H9 (cell line): ENCODE measurements at regions not wholly inside any gene's neighbourhood (a gene's known extent, or its start where the extent isn't known, plus 50 kb on each side); places are given as distances from the start of the nearest gene placed in this dataset.

Experiments used
- DNase-seq: peaks from one replicate; pipeline ENCODE4 v3.0.0-alpha.2; 2017
- H2AFZ ChIP-seq: one replicate; pipeline ENCODE4 v1.6.1; 2013; ENCODE audit warnings: mild to moderate bottlenecking, low read length, control low read depth, moderate library complexity
- H2AK5ac ChIP-seq: 2 replicates; pipeline ENCODE4 v1.6.1; 2013; ENCODE audit warnings: low read length, control low read depth, mixed read lengths; ENCODE audit not compliant: insufficient read length
- H2BK120ac ChIP-seq: one replicate; pipeline ENCODE4 v1.6.1; 2013; ENCODE audit warnings: low read depth, mild to moderate bottlenecking, low read length, control low read depth, inconsistent platforms; ENCODE audit not compliant: poor library complexity, severe bottlenecking
- H2BK12ac ChIP-seq: 2 replicates; pipeline ENCODE4 v1.6.1; 2013; ENCODE audit warnings: low read length, control low read depth, mixed read lengths, low read depth; ENCODE audit not compliant: insufficient read length
- H2BK15ac ChIP-seq: 2 replicates; pipeline ENCODE4 v1.6.1; 2013; ENCODE audit warnings: low read depth, low read length, control low read depth
- H2BK20ac ChIP-seq: one replicate; pipeline ENCODE4 v1.6.1; 2013; ENCODE audit warnings: low read depth, mild to moderate bottlenecking, low read length, control low read depth, inconsistent platforms; ENCODE audit not compliant: poor library complexity, severe bottlenecking
- H2BK5ac ChIP-seq: 2 replicates; pipeline ENCODE4 v1.6.1; 2013; ENCODE audit warnings: low read length, control low read depth, mixed read lengths; ENCODE audit not compliant: insufficient read length
- H3K14ac ChIP-seq: 2 replicates; pipeline ENCODE4 v1.6.1; 2013; ENCODE audit warnings: low read length, control low read depth; ENCODE audit not compliant: insufficient read depth
- H3K18ac ChIP-seq: 2 replicates; pipeline ENCODE4 v1.6.1; 2013; ENCODE audit warnings: low read depth, mild to moderate bottlenecking, mixed read lengths, low read length, control low read depth; ENCODE audit not compliant: insufficient read length
- H3K23ac ChIP-seq: 2 replicates; pipeline ENCODE4 v1.6.1; 2013; ENCODE audit warnings: low read length, control low read depth, mixed read lengths, low read depth; ENCODE audit not compliant: insufficient read length
- H3K23me2 ChIP-seq: 2 replicates; pipeline ENCODE4 v1.6.1; 2013; ENCODE audit warnings: low read depth, mild to moderate bottlenecking, mixed read lengths, low read length, control low read depth; ENCODE audit not compliant: insufficient read length, poor library complexity, severe bottlenecking
- H3K27ac ChIP-seq: 2 replicates; pipeline ENCODE4 v1.5.1; 2013; ENCODE audit warnings: low read length, control low read depth, mixed read lengths, low read depth; ENCODE audit not compliant: insufficient read length
- H3K27me3 ChIP-seq: 2 replicates; pipeline ENCODE4 v1.6.1; 2013; ENCODE audit warnings: low read length, control low read depth, inconsistent platforms; ENCODE audit not compliant: insufficient read depth
- H3K4ac ChIP-seq: 2 replicates; pipeline ENCODE4 v1.6.1; 2013; ENCODE audit warnings: low read depth, mild to moderate bottlenecking, control low read depth, inconsistent platforms, low read length, moderate library complexity
- H3K4me1 ChIP-seq: 2 replicates; pipeline ENCODE4 v1.6.1; 2013; ENCODE audit warnings: low read length, control low read depth, inconsistent platforms; ENCODE audit not compliant: insufficient read depth
- H3K4me2 ChIP-seq: 2 replicates; pipeline ENCODE4 v1.6.1; 2013; ENCODE audit warnings: low read length, control low read depth, mixed read lengths; ENCODE audit not compliant: insufficient read length, insufficient read depth
- H3K56ac ChIP-seq: 2 replicates; pipeline ENCODE4 v1.6.1; 2013; ENCODE audit warnings: low read depth, mild to moderate bottlenecking, mixed read lengths, low read length, control low read depth; ENCODE audit not compliant: insufficient read length
- H3K79me1 ChIP-seq: 2 replicates; pipeline ENCODE4 v1.6.1; 2013; ENCODE audit warnings: low read depth, mild to moderate bottlenecking, moderate library complexity, low read length, control low read depth, inconsistent platforms; ENCODE audit not compliant: insufficient read depth, poor library complexity, severe bottlenecking
- H3K79me2 ChIP-seq: 2 replicates; pipeline ENCODE4 v1.6.1; 2013; ENCODE audit warnings: low read length, control low read depth, inconsistent platforms; ENCODE audit not compliant: insufficient read depth
- H3K9ac ChIP-seq: 2 replicates; pipeline ENCODE4 v1.6.1; 2013; ENCODE audit warnings: low read length, control low read depth, mixed read lengths; ENCODE audit not compliant: insufficient read length; ENCODE audit errors: extremely low read depth
- H3K9me3 ChIP-seq: one replicate; pipeline ENCODE4 v1.6.1; 2013; ENCODE audit warnings: low read depth, low read length, inconsistent platforms; ENCODE audit not compliant: control insufficient read depth
- H3T11ph ChIP-seq: one replicate; pipeline ENCODE4 v1.6.1; 2013; ENCODE audit warnings: mild to moderate bottlenecking, low read length, control low read depth, inconsistent platforms
- H4K20me1 ChIP-seq: one replicate; pipeline ENCODE4 v1.6.1; 2013; ENCODE audit not compliant: control insufficient read depth, insufficient read length, insufficient read depth
- H4K5ac ChIP-seq: 2 replicates; pipeline ENCODE4 v1.6.1; 2013; ENCODE audit warnings: low read depth, mild to moderate bottlenecking, mixed read lengths, low read length, control low read depth; ENCODE audit not compliant: insufficient read length
- H4K8ac ChIP-seq: replicated peaks from 2 replicates; pipeline ENCODE4 v1.6.1; 2013; ENCODE audit warnings: low read length, control low read depth, mixed read lengths, low read depth; ENCODE audit not compliant: insufficient read length
- H4K91ac ChIP-seq: 2 replicates; pipeline ENCODE4 v1.6.1; 2013; ENCODE audit warnings: low read depth, mild to moderate bottlenecking, moderate library complexity, mixed read lengths, low read length, control low read depth; ENCODE audit not compliant: insufficient read length
- H3K27ac Mint-ChIP-seq, 3 experiments: 2 replicates in 2 of 3; 3 replicates in 1 of 3; pipeline ENCODE4 v1.8.0; 2020 to 2021; ENCODE audit warnings: mixed read lengths in 3 of 3, mild to moderate bottlenecking in 1 of 3, moderate library complexity in 1 of 3
- H3K27me3 Mint-ChIP-seq: 2 replicates; pipeline ENCODE4 v1.8.0; 2021; ENCODE audit warnings: low read depth, mild to moderate bottlenecking, moderate library complexity, mixed read lengths
- H3K36me3 Mint-ChIP-seq, 3 experiments: 2 replicates in 2 of 3; 3 replicates in 1 of 3; pipeline ENCODE4 v1.8.0; 2020 to 2021; ENCODE audit warnings: low read depth in 3 of 3, mixed read lengths in 3 of 3; ENCODE audit not compliant: insufficient read depth in 1 of 3
- H3K4me1 Mint-ChIP-seq, 2 experiments: 2 replicates each; pipeline ENCODE4 v1.8.0; 2020; ENCODE audit warnings: mixed read lengths in 2 of 2
- H3K4me3 Mint-ChIP-seq, 2 experiments: 2 replicates in 1 of 2; 3 replicates in 1 of 2; pipeline ENCODE4 v1.8.0; 2020 to 2021; ENCODE audit warnings: mild to moderate bottlenecking in 2 of 2, mixed read lengths in 2 of 2, moderate library complexity in 1 of 2
- H3K9me3 Mint-ChIP-seq, 2 experiments: 2 replicates in 1 of 2; 3 replicates in 1 of 2; pipeline ENCODE4 v1.8.0; 2020; ENCODE audit warnings: mild to moderate bottlenecking in 2 of 2, mixed read lengths in 2 of 2, moderate library complexity in 1 of 2
- CTCF ChIP-seq: fragments of 200-600 bp; sonication (generic); conservative IDR thresholded peaks from 3 replicates; pipeline ENCODE4 v1.8.0; 2021; ENCODE audit warnings: antibody characterized with exemption, mild to moderate bottlenecking
- WGBS: extraction: QIAGEN DNeasy Blood & Tissue Kit; methylation state at CpG from one replicate; pipeline ENCODE4 v1.1.7; 2013; ENCODE audit warnings: missing lambda C conversion rate, low lambda C conversion rate, mixed read lengths; ENCODE audit not compliant: insufficient read length; ENCODE audit errors: extremely low coverage; 5-methylcytosine and 5-hydroxymethylcytosine counted together

GRCh38 chr13:112158961-112159360 is 92.0 kb downstream of the SOX1 start:
- H3T11ph ChIP-seq = no peak overlapping the region
- H3K4me2 ChIP-seq = peak overlapping the region; percentile 1
- no peak overlapping the region for H4K5ac ChIP-seq
- no peak overlapping the region for H3K4ac ChIP-seq
- H3K27me3 ChIP-seq = no peaks in the 10 kb centered on the region
- no CpG with 5 or more reads among the region's 5 CpGs for WGBS
- H2AK5ac ChIP-seq = no peak overlapping the region
- H3K4me1 Mint-ChIP-seq = peaks cover 47 to 55% of the 10 kb centered on the region in 2 experiments
- H3K23ac ChIP-seq = no peak overlapping the region
- H3K79me1 ChIP-seq = no peaks in the 10 kb centered on the region
- H3K9ac ChIP-seq = no peak overlapping the region
- H3K23me2 ChIP-seq = no peaks in the 10 kb centered on the region
- H4K20me1 ChIP-seq = no peaks in the 10 kb centered on the region
- H4K91ac ChIP-seq = no peak overlapping the region
- H3K27ac Mint-ChIP-seq = peak overlapping the region in 1 of 3 experiments; percentile 74; a peak in 1 of 7 replicates
- H3K4me3 Mint-ChIP-seq = no peak overlapping the region
- H3K36me3 Mint-ChIP-seq = peaks cover 5 to 32% (median 16%) of the 10 kb centered on the region in 3 experiments
- no peak overlapping the region for H2BK120ac ChIP-seq
- H3K27ac ChIP-seq = no peak overlapping the region
- peaks cover 9% of the 10 kb centered on the region for H3K27me3 Mint-ChIP-seq
- no peak for DNase-seq
- TF ChIP-seq CTCF = no peak
- no peak overlapping the region for H2BK5ac ChIP-seq
- H3K4me1 ChIP-seq = peaks cover 13% of the 10 kb centered on the region; the same call in 1 of the 2 replicates
- H3K79me2 ChIP-seq = no peaks in the 10 kb centered on the region
- H2BK20ac ChIP-seq = no peak overlapping the region
- H2BK12ac ChIP-seq = no peak overlapping the region
- H2BK15ac ChIP-seq = no peak overlapping the region
- no peak overlapping the region for H3K56ac ChIP-seq
- no peak overlapping the region for H2AFZ ChIP-seq
- H3K9me3 Mint-ChIP-seq = peaks cover 17% of the 10 kb centered on the region in 2 experiments
- H3K14ac ChIP-seq = peak overlapping the region; percentile 39; the same call in 1 of the 2 replicates
- no peak overlapping the region for H4K8ac ChIP-seq
- H3K18ac ChIP-seq = peak overlapping the region; percentile 45
- H3K9me3 ChIP-seq = no peaks in the 10 kb centered on the region
